ENCODE measurements at regions not wholly inside any gene's neighbourhood (a gene's known extent, or its start where the extent isn't known, plus 50 kb on each side); places are given as distances from the start of the nearest gene placed in this dataset.
"Not testable (repeated sequence)": the region's sequence is repeated elsewhere in the genome, so short reads cannot be mapped to it uniquely, and the experiment has no call there.

DNA sequence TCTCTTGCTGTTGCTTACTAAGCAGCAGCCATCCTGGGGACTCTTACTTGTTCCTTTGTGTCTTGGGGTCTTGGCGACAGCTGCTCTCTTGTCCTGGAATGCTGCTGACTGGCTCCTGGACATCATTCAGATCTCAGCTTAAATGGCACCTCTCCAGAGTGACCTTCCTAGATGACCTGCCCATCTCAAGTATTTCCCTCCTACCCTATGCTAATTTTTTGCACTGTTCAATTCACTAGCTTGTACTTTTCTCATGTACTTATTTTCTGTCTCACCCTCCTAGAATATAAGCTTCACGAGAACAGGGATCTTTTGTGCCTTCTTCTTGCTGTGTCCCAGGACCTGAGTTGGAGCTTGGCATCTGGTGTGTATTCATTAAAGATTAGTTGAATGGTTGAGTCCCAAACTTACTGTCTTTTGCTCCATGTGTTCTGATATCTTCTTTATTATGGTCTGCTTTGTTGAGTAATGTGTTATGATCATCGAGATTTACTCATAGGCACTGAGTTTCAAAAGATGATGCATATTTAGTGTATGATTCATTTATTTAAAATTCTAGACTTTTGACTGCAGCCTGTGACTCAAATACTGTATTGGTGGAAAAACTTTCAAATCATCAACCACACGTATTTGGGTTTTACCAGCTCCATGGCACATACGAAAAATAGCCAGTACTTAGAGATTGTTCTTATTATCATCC lies 302.1 kb upstream of the PLGLB2 start:
- TF ChIP-seq, protein P1, sequence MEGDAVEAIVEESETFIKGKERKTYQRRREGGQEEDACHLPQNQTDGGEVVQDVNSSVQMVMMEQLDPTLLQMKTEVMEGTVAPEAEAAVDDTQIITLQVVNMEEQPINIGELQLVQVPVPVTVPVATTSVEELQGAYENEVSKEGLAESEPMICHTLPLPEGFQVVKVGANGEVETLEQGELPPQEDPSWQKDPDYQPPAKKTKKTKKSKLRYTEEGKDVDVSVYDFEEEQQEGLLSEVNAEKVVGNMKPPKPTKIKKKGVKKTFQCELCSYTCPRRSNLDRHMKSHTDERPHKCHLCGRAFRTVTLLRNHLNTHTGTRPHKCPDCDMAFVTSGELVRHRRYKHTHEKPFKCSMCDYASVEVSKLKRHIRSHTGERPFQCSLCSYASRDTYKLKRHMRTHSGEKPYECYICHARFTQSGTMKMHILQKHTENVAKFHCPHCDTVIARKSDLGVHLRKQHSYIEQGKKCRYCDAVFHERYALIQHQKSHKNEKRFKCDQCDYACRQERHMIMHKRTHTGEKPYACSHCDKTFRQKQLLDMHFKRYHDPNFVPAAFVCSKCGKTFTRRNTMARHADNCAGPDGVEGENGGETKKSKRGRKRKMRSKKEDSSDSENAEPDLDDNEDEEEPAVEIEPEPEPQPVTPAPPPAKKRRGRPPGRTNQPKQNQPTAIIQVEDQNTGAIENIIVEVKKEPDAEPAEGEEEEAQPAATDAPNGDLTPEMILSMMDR (IDR thresholded peaks at IDR 0.05): not testable (repeated sequence)
- not testable (repeated sequence) for TF ChIP-seq POLR2A (IDR thresholded peaks at IDR 0.05; ENCODE audit: low read depth); POLR2AphosphoS5 (IDR thresholded peaks at IDR 0.05); EP300 (IDR thresholded peaks at IDR 0.05)

Data from esophagus muscularis mucosa (tissue), 4 donors.